HG02943 (cell line): ENCODE measurements at regions not wholly inside any gene's neighbourhood (a gene's known extent, or its start where the extent isn't known, plus 50 kb on each side); places are given as distances from the start of the nearest gene placed in this dataset.

ENCODE experiments used
- ATAC-seq: cut with Tn5 transposase; IDR thresholded peaks from one replicate; pipeline ENCODE4 v1.9.1; 2021; ENCODE audit warnings: mild to moderate bottlenecking, low read depth, moderate library complexity; ENCODE audit not compliant: unreplicated experiment

GRCh38 chr15:39392469-39393047, 188.3 kb upstream of the THBS1 start:
- ATAC-seq = no peak

GRCh38 chr15:39393575-39394335, 187.1 kb upstream of the THBS1 start:
- ATAC-seq = no peak

- ATAC-seq = no peak
Observed at GRCh38 chr15:39394496-39394895, 186.4 kb upstream of the THBS1 start.

- ATAC-seq = no peak
Observed at GRCh38 chr15:39396979-39397615, 183.8 kb upstream of the THBS1 start.

GRCh38 chr15:39397883-39398282, 183.0 kb upstream of the THBS1 start:
- ATAC-seq = no peak

- ATAC-seq = no peak
Observed at GRCh38 chr15:39399600-39399999, 181.3 kb upstream of the THBS1 start.

- ATAC-seq = no peak
Observed at GRCh38 chr15:39400002-39400401, 180.9 kb upstream of the THBS1 start.

- no peak for ATAC-seq
Observed at GRCh38 chr15:39400821-39401550, 179.9 kb upstream of the THBS1 start.

GRCh38 chr15:39403640-39404117, 177.2 kb upstream of the THBS1 start:
- ATAC-seq = no peak

- ATAC-seq = no peak
Observed at GRCh38 chr15:39404767-39405181, 176.1 kb upstream of the THBS1 start.

- no peak for ATAC-seq
Observed at GRCh38 chr15:39406485-39406884, 174.4 kb upstream of the THBS1 start.

- ATAC-seq = no peak
Observed at GRCh38 chr15:39407116-39407515, 173.8 kb upstream of the THBS1 start.

GRCh38 chr15:39409876-39410530, 170.9 kb upstream of the THBS1 start:
- ATAC-seq = no peak

- peak; percentile 87 for ATAC-seq
Observed at GRCh38 chr15:39411102-39411989, 169.5 kb upstream of the THBS1 start.

GRCh38 chr15:39413558-39413957, 167.3 kb upstream of the THBS1 start:
- ATAC-seq = no peak

- no peak for ATAC-seq
Observed at GRCh38 chr15:39414201-39414600, 166.7 kb upstream of the THBS1 start.

- no peak for ATAC-seq
Observed at GRCh38 chr15:39415634-39416033, 165.2 kb upstream of the THBS1 start.

- no peak for ATAC-seq
Observed at GRCh38 chr15:39416258-39416657, 164.6 kb upstream of the THBS1 start.

- ATAC-seq = no peak
Observed at GRCh38 chr15:39417366-39418134, 163.3 kb upstream of the THBS1 start.
